GM18505 (cell line): ENCODE measurements at regions not wholly inside any gene's neighbourhood (a gene's known extent, or its start where the extent isn't known, plus 50 kb on each side); places are given as distances from the start of the nearest gene placed in this dataset.

ENCODE experiments used
- ATAC-seq: cut with Tn5 transposase; IDR thresholded peaks from one replicate; pipeline ENCODE4 v1.9.1; 2021; ENCODE audit not compliant: unreplicated experiment
- POLR2A ChIP-seq: IDR thresholded peaks from 4 replicates; pipeline ENCODE4 v1.6.1; 2011; ENCODE audit warnings: borderline replicate concordance; ENCODE audit not compliant: insufficient read depth, insufficient read length; ENCODE audit errors: extremely low read depth

DNA sequence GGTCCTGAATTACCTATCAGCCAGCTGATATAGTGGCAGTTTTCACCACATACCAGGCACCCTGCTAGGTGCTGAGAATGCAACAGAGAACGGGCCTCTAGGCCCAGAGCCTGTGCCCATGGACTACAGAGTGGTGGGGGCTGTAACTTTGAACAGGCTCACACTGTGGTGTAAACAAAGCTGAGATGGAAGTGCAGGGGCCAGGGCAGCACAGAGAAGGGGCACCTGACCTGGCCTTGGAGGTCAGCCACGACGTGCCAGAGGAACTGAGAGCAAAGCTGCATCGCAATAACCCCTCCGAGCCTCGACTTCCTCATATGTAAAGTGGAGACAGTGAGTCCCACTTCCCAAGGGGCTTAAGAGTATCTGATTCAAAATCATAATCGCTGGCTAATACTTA lies 105.8 kb downstream of the MAFB start:
- ATAC-seq = no peak
- no peak for TF ChIP-seq POLR2A

GRCh38 chr20:40582531-40582930 lies 106.5 kb downstream of the MAFB start:
- no peak for ATAC-seq
- no peak for TF ChIP-seq POLR2A

DNA sequence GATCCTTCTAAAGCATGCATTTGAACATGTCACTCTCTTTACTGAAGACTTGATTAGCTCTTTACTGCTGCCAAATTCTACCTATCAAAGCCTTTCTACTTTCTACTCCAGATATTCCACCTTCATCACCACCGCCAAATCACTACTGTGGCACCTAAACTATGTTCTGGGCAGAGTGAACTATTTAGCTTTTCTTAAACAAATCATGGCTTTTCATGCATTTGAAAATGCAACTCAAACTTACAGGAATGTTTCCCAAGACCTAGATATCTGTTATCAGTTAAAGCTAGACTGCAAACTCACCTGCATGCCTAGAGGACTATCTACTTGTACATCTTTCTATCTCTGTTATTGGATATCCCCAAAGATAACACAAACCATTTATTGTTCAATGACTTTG lies 109.3 kb downstream of the MAFB start:
- no peak for TF ChIP-seq POLR2A
- ATAC-seq = no peak

DNA sequence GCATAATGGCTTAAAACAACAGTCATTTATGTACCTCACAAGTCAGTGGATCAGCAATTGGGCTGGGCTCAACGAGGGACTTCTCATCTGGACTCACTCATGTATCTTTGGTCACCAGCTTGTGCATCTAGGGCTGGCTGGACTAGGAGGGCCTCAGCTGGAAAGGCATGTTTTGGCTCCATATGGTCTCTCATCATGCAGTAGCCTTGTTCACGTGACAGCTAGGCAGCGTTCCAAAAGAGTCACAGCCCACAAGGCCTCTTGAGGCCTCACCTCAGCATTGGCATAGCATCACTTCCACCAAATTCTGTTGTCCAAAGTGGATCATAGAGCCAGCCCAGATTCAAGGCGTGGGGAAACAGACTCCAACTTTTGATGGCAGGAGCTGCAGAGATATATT lies 110.1 kb downstream of the MAFB start:
- ATAC-seq = no peak
- TF ChIP-seq POLR2A = no peak

GRCh38 chr20:40575851-40576250 lies 113.2 kb downstream of the MAFB start:
- no peak for TF ChIP-seq POLR2A
- no peak for ATAC-seq

- no peak for ATAC-seq
- no peak for TF ChIP-seq POLR2A
Measured at GRCh38 chr20:40572251-40572650, 116.8 kb downstream of the MAFB start.

DNA sequence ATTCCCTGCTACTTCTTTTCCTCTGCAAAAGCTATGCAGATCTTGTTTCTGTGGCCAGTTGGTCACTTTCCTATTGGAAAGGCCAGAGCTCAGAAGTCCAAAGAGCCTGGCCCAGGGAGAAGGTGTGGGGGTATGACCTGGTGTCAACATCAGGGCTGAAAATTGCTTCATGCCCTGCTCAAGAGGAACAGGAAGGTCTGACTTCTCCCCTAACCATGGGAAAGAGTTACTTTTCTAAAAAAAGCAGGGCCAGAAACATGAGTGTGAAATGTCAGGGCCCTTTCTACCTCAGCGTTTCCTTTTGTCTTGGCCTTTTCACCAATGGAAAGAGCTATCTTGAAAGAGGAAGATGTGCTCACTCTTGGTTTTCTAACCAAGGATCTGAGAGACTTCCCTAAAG lies 117.4 kb downstream of the MAFB start:
- TF ChIP-seq POLR2A = no peak
- ATAC-seq = no peak

- no peak for ATAC-seq
Measured at GRCh38 chr20:40568200-40568599, 120.8 kb downstream of the MAFB start.

DNA sequence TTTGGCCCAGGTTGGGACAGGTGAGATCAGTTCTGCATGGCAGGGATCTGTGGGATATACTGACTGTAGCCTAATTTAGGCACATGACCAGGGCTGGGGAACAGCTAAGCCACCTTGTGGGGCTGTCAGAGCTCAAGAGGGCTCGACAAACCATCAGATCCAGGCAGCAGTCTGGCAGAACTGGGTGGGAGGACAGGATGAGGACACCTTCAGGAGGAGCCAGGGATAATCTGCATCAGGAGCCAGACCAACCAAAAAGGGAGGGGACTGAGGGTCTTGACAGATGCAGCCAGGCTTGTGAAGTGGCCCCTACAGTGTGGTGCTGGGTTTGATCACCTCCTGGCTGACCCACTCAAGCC lies 123.4 kb downstream of the MAFB start:
- no peak for TF ChIP-seq POLR2A
- no peak for ATAC-seq

More at GRCh38 chr20:40568200-40568599, 120.8 kb downstream of the MAFB start:
- no peak for TF ChIP-seq POLR2A

DNA sequence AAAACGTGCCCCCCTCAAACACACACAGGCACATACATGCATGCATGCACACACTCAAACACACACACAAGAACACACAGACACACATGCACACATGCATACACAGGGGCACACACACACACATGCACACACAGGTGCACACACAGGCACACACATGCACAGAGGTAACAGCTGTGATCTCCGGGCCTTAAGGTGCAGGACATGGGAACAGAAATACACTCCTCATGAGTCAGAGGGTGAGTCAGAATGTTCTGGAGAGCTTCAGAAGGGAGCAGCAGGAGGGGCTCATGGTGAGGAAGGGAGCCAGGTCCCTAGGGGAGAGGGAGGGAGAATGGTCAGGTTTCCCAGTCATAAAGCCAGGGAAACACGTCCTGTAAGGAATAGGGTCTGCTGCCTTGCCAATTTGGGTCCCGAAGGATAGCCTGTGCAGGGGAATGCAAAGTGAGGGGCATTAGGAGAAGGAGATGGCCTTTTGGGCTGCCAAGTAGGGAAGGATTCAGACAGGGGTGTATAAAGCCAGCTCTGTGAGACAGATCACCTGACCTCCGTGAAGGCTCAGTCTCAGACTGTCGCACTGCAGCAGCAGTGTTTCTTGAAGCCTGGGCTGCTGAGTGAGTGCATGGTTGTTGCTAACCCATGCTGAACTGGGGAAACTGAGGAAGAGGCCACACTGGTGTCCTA lies 123.9 kb downstream of the MAFB start:
- TF ChIP-seq POLR2A = no peak
- ATAC-seq = no peak

DNA sequence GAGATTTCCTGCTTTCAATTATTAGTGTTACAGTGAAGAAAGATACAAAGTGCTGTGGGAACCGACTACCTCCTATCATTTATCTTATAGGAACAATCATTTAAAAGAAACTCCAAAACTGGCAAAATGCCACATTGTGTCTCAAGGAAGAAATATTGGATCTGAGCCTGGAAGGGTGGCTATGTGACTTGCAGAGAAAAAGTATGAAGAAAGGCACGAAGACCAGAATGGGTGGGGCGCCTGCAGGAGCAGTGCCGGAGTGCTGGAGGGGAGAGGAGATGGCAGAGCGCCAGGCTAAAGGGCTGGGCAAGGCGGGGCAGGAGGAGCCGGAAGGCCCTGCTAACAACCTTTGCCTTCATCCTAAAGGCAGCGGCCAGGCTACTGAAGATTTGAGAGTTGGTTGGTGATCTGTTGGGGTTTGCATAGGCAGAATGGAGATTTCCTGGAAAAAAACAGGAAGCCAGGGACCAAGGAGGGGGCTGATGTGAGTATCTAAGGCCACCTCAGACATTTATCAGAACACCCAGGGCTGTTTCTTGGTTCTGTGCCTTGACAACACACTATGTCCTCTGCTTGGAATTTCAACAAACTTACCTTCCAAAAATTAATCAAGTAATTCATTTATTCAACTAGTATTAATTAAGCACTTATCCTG lies 125.6 kb downstream of the MAFB start:
- no peak for TF ChIP-seq POLR2A
- no peak for ATAC-seq

GRCh38 chr20:40562031-40562430 lies 127.0 kb downstream of the MAFB start:
- TF ChIP-seq POLR2A = no peak
- ATAC-seq = no peak

DNA sequence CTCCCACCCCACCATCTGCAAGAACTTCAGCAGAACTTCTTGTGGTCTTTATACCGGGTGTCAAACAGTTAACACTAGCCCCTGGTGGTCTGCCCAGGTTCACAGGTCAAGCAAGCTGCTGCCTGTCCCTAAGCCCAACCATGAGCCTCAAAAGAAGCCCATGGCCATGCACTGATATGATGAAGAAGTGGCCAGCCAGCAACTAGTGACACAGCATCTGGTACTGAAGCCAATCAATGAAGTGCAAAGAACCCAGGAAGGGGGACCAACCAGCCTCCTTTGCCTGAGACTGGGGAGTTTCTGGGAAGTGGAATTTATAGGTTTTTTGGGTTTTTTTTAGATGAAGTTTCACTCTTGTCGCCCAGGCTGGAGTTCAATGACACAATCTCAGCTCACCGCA lies 127.8 kb downstream of the MAFB start:
- TF ChIP-seq POLR2A = no peak
- ATAC-seq = no peak

GRCh38 chr20:40558212-40558611 lies 130.8 kb downstream of the MAFB start:
- ATAC-seq = no peak
- TF ChIP-seq POLR2A = no peak
